ENCODE measurements at regions not wholly inside any gene's neighbourhood (a gene's known extent, or its start where the extent isn't known, plus 50 kb on each side); places are given as distances from the start of the nearest gene placed in this dataset.

- TF ChIP-seq CTCF (IDR thresholded peaks at IDR 0.05 in 2 of 3, conservative IDR thresholded peaks at IDR 0.05 in 1 of 3; ENCODE audit: borderline replicate concordance in 1 of 3, insufficient read depth in 1 of 3, low read depth in 2 of 3, low read length in 2 of 3) (no peak), POLR2A (IDR thresholded peaks at IDR 0.05; ENCODE audit: borderline replicate concordance, extremely low read depth, insufficient read depth, insufficient read length) (no peak)
- TF ChIP-seq, protein P1, sequence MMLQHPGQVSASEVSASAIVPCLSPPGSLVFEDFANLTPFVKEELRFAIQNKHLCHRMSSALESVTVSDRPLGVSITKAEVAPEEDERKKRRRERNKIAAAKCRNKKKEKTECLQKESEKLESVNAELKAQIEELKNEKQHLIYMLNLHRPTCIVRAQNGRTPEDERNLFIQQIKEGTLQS (IDR thresholded peaks at IDR 0.05): no peak
These were observed 319.1 kb downstream of the BRD1 start for GRCh38 chr22:49508561-49508960.
